Right lobe of liver (tissue), 6 donors: ENCODE measurements at regions not wholly inside any gene's neighbourhood (a gene's known extent, or its start where the extent isn't known, plus 50 kb on each side); places are given as distances from the start of the nearest gene placed in this dataset.

Experiments
- ATAC-seq, 4 donors: fragments of 200-7000 bp; cut with Tn5 transposase; one replicate each; pipeline ENCODE4 v1.9.1; 2020; ENCODE audit warnings: mild to moderate bottlenecking in 4 of 4, moderate library complexity in 4 of 4
- DNase-seq, 3 donors: peaks; one replicate each; pipeline ENCODE4 v3.0.0-alpha.2; 2020
- H3K27ac ChIP-seq, 3 donors: fragments of 200-600 bp; one replicate each; pipeline ENCODE4 v1.8.0; 2022
- H3K27me3 ChIP-seq, 2 donors: fragments of 200-600 bp; one replicate each; pipeline ENCODE4 v1.8.0; 2022
- H3K36me3 ChIP-seq, 4 donors: fragments of 200-600 bp; sonication (generic) in 1 of 4; one replicate each; pipeline versions ENCODE4 v1.5.1 to v1.8.0; 2017 to 2022; ENCODE audit warnings: control low read depth in 1 of 4
- H3K4me1 ChIP-seq, 4 donors: fragments of 200-600 bp; sonication (generic) in 1 of 4; one replicate each; pipeline versions ENCODE4 v1.5.1 to v1.8.0; 2017 to 2022; ENCODE audit warnings: control low read depth in 1 of 4
- H3K4me3 ChIP-seq, 3 donors: fragments of 200-600 bp; one replicate each; pipeline ENCODE4 v1.8.0; 2022
- H3K9me3 ChIP-seq, 4 donors: fragments of 200-600 bp; sonication (generic) in 1 of 4; one replicate each; pipeline versions ENCODE4 v1.5.1 to v1.8.0; 2017 to 2022; ENCODE audit warnings: control low read depth in 1 of 4
- POLR2A ChIP-seq: fragments of 450-650 bp; IDR thresholded peaks from one replicate; pipeline ENCODE4 v1.6.1; 2017; ENCODE audit warnings: antibody characterized with exemption, mild to moderate bottlenecking
- WGBS: methylation state at CpG from one replicate; pipeline ENCODE4 v1.1.6; 2018; ENCODE audit warnings: low coverage, low lambda C conversion rate; ENCODE audit not compliant: insufficient coverage; ENCODE audit errors: missing lambda C conversion rate; 5-methylcytosine and 5-hydroxymethylcytosine counted together
- intact Hi-C, 2 donors: fragments of 100-400 bp; cut with DNase I; formaldehyde crosslinking; loops; one replicate each; pipeline versions ENCODE4 v1.11.2 to v1.14.1; 2022
- TF ChIP-seq, protein P1 (sequence below), 4 donors: fragments of 200-600 bp in 3 of 4; fragments of 450-650 bp in 1 of 4; IDR thresholded peaks; one replicate each; pipeline versions ENCODE4 v1.5.1 to v1.8.0; 2016 to 2022; ENCODE audit warnings: antibody characterized with exemption in 4 of 4, mild to moderate bottlenecking in 2 of 4
- donor health status: DM: no; HTN: yes; CAD: no.
- donor health status: DM: no; HTN: no; CAD: no.
- donor health status: DM: no; HTN: no; CAD: no.
- donor health status: DM: no; HTN: yes; CAD: no.
- donor health status: DM: no; HTN: yes; CAD: no.

DNA sequence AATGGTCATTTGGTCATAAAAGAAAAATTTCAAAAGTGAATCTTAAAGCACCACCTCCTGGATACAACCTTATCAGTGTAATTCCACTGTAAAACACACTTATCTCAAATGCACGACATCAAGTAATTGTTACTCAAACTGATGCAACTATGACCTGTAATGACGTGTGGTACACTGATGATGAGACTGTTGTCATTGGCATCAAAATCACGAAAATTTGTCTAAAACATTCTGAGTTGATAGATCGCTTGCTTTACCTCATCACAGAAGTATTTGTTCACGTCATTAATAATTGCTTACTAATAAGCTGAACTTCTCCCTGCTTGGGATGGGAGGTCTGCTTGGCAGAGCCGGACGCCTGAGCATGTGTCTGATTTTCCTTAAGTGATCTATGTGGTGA lies 221.8 kb upstream of the KLF6 start:
- intact Hi-C loops = no loop called here
- no peaks in the 10 kb centered on the region for H3K27me3 ChIP-seq
- no peak for TF ChIP-seq POLR2A
- TF ChIP-seq, protein P1, sequence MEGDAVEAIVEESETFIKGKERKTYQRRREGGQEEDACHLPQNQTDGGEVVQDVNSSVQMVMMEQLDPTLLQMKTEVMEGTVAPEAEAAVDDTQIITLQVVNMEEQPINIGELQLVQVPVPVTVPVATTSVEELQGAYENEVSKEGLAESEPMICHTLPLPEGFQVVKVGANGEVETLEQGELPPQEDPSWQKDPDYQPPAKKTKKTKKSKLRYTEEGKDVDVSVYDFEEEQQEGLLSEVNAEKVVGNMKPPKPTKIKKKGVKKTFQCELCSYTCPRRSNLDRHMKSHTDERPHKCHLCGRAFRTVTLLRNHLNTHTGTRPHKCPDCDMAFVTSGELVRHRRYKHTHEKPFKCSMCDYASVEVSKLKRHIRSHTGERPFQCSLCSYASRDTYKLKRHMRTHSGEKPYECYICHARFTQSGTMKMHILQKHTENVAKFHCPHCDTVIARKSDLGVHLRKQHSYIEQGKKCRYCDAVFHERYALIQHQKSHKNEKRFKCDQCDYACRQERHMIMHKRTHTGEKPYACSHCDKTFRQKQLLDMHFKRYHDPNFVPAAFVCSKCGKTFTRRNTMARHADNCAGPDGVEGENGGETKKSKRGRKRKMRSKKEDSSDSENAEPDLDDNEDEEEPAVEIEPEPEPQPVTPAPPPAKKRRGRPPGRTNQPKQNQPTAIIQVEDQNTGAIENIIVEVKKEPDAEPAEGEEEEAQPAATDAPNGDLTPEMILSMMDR (IDR thresholded peaks at IDR 0.05) = no peak
- DNase-seq (no peak), ATAC-seq (no peak)
- no peaks in the 10 kb centered on the region for H3K4me1 ChIP-seq
- no peaks in the 10 kb centered on the region for H3K36me3 ChIP-seq
- H3K4me3 ChIP-seq = no peak overlapping the region
- H3K9me3 ChIP-seq = no peaks in the 10 kb centered on the region
- H3K27ac ChIP-seq = no peak overlapping the region
- WGBS = 64% methylated on average over 7 of the region's 7 CpGs

GRCh38 chr10:4006051-4006450 lies 221.0 kb upstream of the KLF6 start:
- 54% methylated on average over 8 of the region's 8 CpGs for WGBS
- no peak for TF ChIP-seq POLR2A
- TF ChIP-seq, protein P1 (IDR thresholded peaks at IDR 0.05) = no peak
- no peak for DNase-seq

DNA sequence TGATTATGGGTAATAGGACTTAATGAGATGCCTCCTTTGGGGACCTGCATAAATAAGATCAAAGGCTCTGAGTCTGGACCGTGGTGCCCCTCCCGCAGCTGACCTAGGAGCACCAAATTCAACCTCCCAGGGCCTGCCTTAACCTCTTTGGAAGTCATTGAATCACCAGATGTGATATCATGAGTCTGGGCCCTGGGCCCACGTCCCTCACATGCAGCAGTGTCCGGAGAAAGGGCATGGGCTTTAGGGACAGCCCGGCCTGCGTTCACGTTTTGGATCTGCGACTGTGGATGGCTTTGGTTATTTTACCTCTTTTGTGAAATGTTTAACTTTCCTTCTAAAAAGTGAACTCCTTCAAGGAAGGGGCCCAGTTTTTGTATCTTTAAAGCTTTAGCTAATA lies 220.0 kb upstream of the KLF6 start:
- no peak overlapping the region for H3K4me3 ChIP-seq
- H3K36me3 ChIP-seq = no peaks in the 10 kb centered on the region
- H3K27ac ChIP-seq = no peak overlapping the region
- no peak for DNase-seq
- intact Hi-C loops = no loop called here
- 88% methylated on average over 4 of the region's 8 CpGs for WGBS
- H3K4me1 ChIP-seq = no peaks in the 10 kb centered on the region
- no peaks in the 10 kb centered on the region for H3K9me3 ChIP-seq
- no peak for ATAC-seq
- H3K27me3 ChIP-seq = no peaks in the 10 kb centered on the region
- TF ChIP-seq, protein P1 (IDR thresholded peaks at IDR 0.05) = no peak
- TF ChIP-seq POLR2A = no peak

More at GRCh38 chr10:4006051-4006450, 221.0 kb upstream of the KLF6 start:
- Histone ChIP-seq H3K4me3 (no peak overlapping the region), H3K4me1 (no peaks in the 10 kb centered on the region), H3K36me3 (no peaks in the 10 kb centered on the region), H3K27me3 (no peaks in the 10 kb centered on the region), H3K9me3 (no peaks in the 10 kb centered on the region), H3K27ac (no peak overlapping the region)
- ATAC-seq = peak in 3 of 4 donors; percentile 41 to 69 (median 44)
- intact Hi-C loops = no loop called here

- intact Hi-C loops = no loop called here
- no peaks in the 10 kb centered on the region for H3K4me1 ChIP-seq
- ATAC-seq (no peak), DNase-seq (no peak)
- no peaks in the 10 kb centered on the region for H3K36me3 ChIP-seq
- no peak overlapping the region for H3K4me3 ChIP-seq
- WGBS = 65% methylated on average over 5 of the region's 5 CpGs
- TF ChIP-seq, protein P1 (IDR thresholded peaks at IDR 0.05) = no peak
- no peak for TF ChIP-seq POLR2A
- no peaks in the 10 kb centered on the region for H3K27me3 ChIP-seq
- H3K27ac ChIP-seq = no peak overlapping the region
- H3K9me3 ChIP-seq = no peaks in the 10 kb centered on the region
These were observed 219.1 kb upstream of the KLF6 start for GRCh38 chr10:4004144-4004543.

GRCh38 chr10:4003348-4003973 lies 218.5 kb upstream of the KLF6 start:
- no peak for DNase-seq
- Histone ChIP-seq H3K36me3 (no peaks in the 10 kb centered on the region), H3K27me3 (no peaks in the 10 kb centered on the region), H3K9me3 (no peaks in the 10 kb centered on the region), H3K4me1 (no peaks in the 10 kb centered on the region), H3K27ac (no peak overlapping the region), H3K4me3 (no peak overlapping the region)
- TF ChIP-seq, protein P1 (IDR thresholded peaks at IDR 0.05) = no peak
- TF ChIP-seq POLR2A = no peak
- intact Hi-C loops = no loop called here
- WGBS = 69% methylated on average over 6 of the region's 7 CpGs
- ATAC-seq = no peak
